ENCODE measurements at regions not wholly inside any gene's neighbourhood (a gene's known extent, or its start where the extent isn't known, plus 50 kb on each side); places are given as distances from the start of the nearest gene placed in this dataset.
A peak's percentile ranks its signal among the peaks of the same experiment; 100 is the strongest.

DNA sequence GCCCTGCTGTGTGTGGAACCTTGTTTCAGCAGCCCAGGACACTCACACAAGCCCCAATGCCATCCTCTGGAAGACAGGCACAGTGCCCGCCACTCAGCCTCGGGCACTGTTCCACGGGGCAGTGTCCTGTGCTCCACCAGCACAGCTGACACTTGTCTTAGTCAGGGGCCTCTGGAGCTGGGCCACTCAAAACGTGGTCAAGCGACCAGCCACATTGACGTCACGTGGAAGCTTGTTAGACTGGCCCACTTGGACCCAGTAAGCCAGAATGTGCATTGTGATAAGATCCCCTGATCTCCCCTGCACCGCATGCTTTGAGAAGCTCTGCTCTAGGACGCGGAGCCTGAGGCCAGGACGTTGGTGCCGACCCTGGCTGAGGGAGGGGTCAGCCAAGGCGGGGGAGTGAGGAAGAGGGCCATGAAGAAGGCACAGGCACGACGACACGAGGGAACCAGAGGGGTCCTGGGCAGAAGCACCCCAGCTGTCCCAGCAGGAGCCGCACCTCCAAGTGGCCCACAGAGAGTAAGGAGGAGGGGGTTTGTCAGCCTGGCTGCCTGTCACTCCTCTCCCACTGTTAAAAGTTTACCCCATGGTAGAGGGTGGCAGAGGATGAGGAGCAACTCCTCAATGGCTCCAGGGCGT, 64.6 kb downstream of the LINC01488 start:
- H2AFZ ChIP-seq, result no peak overlapping the region
- H3K9me2 ChIP-seq (replicated peaks; ENCODE audit: insufficient read depth), result no peaks in the 10 kb centered on the region
- no peaks in the 10 kb centered on the region for H4K20me1 ChIP-seq (ENCODE audit: insufficient read depth, poor library complexity, severe bottlenecking)
- no peak overlapping the region for H3K4me3 ChIP-seq
- peak; percentile 2 for DNase-seq (ENCODE audit: low spot score)
- H3K27ac ChIP-seq, result no peak overlapping the region
- no peaks in the 10 kb centered on the region for H3K27me3 ChIP-seq
- H3K4me2 ChIP-seq, result no peak overlapping the region
- H3K79me2 ChIP-seq, result no peaks in the 10 kb centered on the region
- H3K9me3 ChIP-seq (ENCODE audit: low read depth), result no peaks in the 10 kb centered on the region
- no peak for TF ChIP-seq CTCF (IDR thresholded peaks at IDR 0.05; ENCODE audit: poor library complexity)
- TF ChIP-seq EZH2phosphoT487 (IDR thresholded peaks at IDR 0.05; ENCODE audit: low read depth, severe bottlenecking, unreplicated experiment), result no peak
- TF ChIP-seq EZH2 (IDR thresholded peaks at IDR 0.05; ENCODE audit: borderline replicate concordance), result no peak
- no peaks in the 10 kb centered on the region for H3K4me1 ChIP-seq (ENCODE audit: insufficient read depth)
- no peaks in the 10 kb centered on the region for H3K36me3 ChIP-seq (replicated peaks; ENCODE audit: insufficient read depth, low read depth)
- 91% methylated on average over 18 of the region's 18 CpGs for WGBS (ENCODE audit: low lambda C conversion rate, missing lambda C conversion rate)

GRCh38 chr11:69546735-69547370, 65.4 kb downstream of the LINC01488 start:
- Histone ChIP-seq H3K9me3 (ENCODE audit: low read depth) (no peaks in the 10 kb centered on the region), H3K4me2 (no peak overlapping the region), H3K27me3 (no peaks in the 10 kb centered on the region), H3K36me3 (replicated peaks; ENCODE audit: insufficient read depth, low read depth) (no peaks in the 10 kb centered on the region), H3K4me1 (ENCODE audit: insufficient read depth) (no peaks in the 10 kb centered on the region), H4K20me1 (ENCODE audit: insufficient read depth, poor library complexity, severe bottlenecking) (no peaks in the 10 kb centered on the region), H2AFZ (no peak overlapping the region), H3K27ac (no peak overlapping the region), H3K79me2 (no peaks in the 10 kb centered on the region), H3K9me2 (replicated peaks; ENCODE audit: insufficient read depth) (no peaks in the 10 kb centered on the region), H3K4me3 (no peak overlapping the region)
- no peak for TF ChIP-seq EZH2 (IDR thresholded peaks at IDR 0.05; ENCODE audit: borderline replicate concordance)
- TF ChIP-seq EZH2phosphoT487 (IDR thresholded peaks at IDR 0.05; ENCODE audit: low read depth, severe bottlenecking, unreplicated experiment), result no peak
- no peak for TF ChIP-seq CTCF (IDR thresholded peaks at IDR 0.05; ENCODE audit: poor library complexity)
- WGBS (ENCODE audit: low lambda C conversion rate, missing lambda C conversion rate), result 92% methylated on average over 16 of the region's 16 CpGs
- no peak for DNase-seq (ENCODE audit: low spot score)

GRCh38 chr11:69550846-69551245, 69.4 kb downstream of the LINC01488 start:
- Histone ChIP-seq H2AFZ (no peak overlapping the region), H3K27ac (no peak overlapping the region), H3K4me1 (ENCODE audit: insufficient read depth) (no peaks in the 10 kb centered on the region), H3K9me2 (replicated peaks; ENCODE audit: insufficient read depth) (no peaks in the 10 kb centered on the region), H3K4me2 (no peak overlapping the region), H3K9me3 (ENCODE audit: low read depth) (no peaks in the 10 kb centered on the region), H3K4me3 (no peak overlapping the region), H3K36me3 (replicated peaks; ENCODE audit: insufficient read depth, low read depth) (no peaks in the 10 kb centered on the region), H3K27me3 (no peaks in the 10 kb centered on the region), H4K20me1 (ENCODE audit: insufficient read depth, poor library complexity, severe bottlenecking) (no peaks in the 10 kb centered on the region), H3K79me2 (no peaks in the 10 kb centered on the region)
- WGBS (ENCODE audit: low lambda C conversion rate, missing lambda C conversion rate), result 84% methylated on average over 1 of the region's 1 CpG
- DNase-seq (ENCODE audit: low spot score), result no peak
- TF ChIP-seq EZH2 (IDR thresholded peaks at IDR 0.05; ENCODE audit: borderline replicate concordance) (no peak), EZH2phosphoT487 (IDR thresholded peaks at IDR 0.05; ENCODE audit: low read depth, severe bottlenecking, unreplicated experiment) (no peak)

DNA sequence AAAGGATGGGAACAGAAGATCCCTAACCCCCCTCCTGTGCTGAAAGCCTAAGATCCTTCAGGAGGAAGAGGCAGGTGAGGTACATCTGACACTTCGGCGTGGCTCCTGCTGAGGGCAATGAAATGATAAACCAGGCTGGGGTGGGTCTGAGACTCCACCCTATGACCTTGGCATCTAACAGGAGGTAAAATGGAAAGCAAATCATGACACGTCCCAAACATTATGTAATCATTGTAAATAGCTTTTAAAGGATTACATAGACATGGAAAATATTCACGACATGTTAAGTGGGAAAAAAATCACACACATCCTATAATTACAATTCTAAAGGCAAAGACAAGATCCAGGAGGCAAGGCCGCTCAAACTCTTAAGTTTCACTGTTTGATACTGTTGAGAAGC, 70.5 kb downstream of the LINC01488 start:
- no peak for TF ChIP-seq CTCF (IDR thresholded peaks at IDR 0.05; ENCODE audit: poor library complexity)
- no peak for TF ChIP-seq EZH2phosphoT487 (IDR thresholded peaks at IDR 0.05; ENCODE audit: low read depth, severe bottlenecking, unreplicated experiment)
- no peak for TF ChIP-seq EZH2 (IDR thresholded peaks at IDR 0.05; ENCODE audit: borderline replicate concordance)

More for the DNA sequence above, 70.5 kb downstream of the LINC01488 start:
- Histone ChIP-seq H4K20me1 (ENCODE audit: insufficient read depth, poor library complexity, severe bottlenecking) (no peaks in the 10 kb centered on the region), H3K36me3 (replicated peaks; ENCODE audit: insufficient read depth, low read depth) (no peaks in the 10 kb centered on the region), H3K27me3 (no peaks in the 10 kb centered on the region), H3K9me2 (replicated peaks; ENCODE audit: insufficient read depth) (no peaks in the 10 kb centered on the region), H3K79me2 (no peaks in the 10 kb centered on the region), H3K9me3 (ENCODE audit: low read depth) (no peaks in the 10 kb centered on the region), H2AFZ (no peak overlapping the region), H3K4me3 (no peak overlapping the region), H3K4me2 (no peak overlapping the region), H3K27ac (no peak overlapping the region), H3K4me1 (ENCODE audit: insufficient read depth) (no peaks in the 10 kb centered on the region)
- 88% methylated on average over 5 of the region's 5 CpGs for WGBS (ENCODE audit: low lambda C conversion rate, missing lambda C conversion rate)
- no peak for DNase-seq (ENCODE audit: low spot score)

Data from hepatocyte (in vitro differentiated cells).